GM12872 (cell line): ENCODE measurements at regions not wholly inside any gene's neighbourhood (a gene's known extent, or its start where the extent isn't known, plus 50 kb on each side); places are given as distances from the start of the nearest gene placed in this dataset.

ENCODE experiments used
- CTCF ChIP-seq: IDR thresholded peaks from 3 replicates; pipeline ENCODE4 v1.5.1; 2011; ENCODE audit warnings: low read depth, mild to moderate bottlenecking, low read length, moderate library complexity; ENCODE audit not compliant: insufficient read depth

DNA sequence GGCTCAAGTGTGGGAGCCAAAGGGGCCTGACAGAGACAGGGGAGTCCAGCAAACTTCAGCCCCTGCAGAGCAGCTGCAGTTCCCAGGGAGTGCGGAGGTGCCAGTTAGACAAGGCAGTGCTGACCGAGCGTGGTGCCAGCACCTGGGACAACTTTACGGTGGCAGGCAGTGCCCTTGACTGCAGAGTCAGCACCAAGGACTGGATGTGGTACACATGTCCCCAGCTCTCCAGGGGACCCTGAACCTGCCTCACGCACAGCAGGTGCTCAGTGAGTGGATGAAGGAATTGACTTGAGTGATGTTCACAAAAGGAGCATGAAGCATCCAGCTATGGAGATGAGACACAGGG, 296.5 kb downstream of the SIPA1L2 start:
- TF ChIP-seq CTCF = no peak

- no peak for TF ChIP-seq CTCF
Observed at GRCh38 chr1:232329103-232329813, 300.7 kb downstream of the SIPA1L2 start.

- TF ChIP-seq CTCF = no peak
Observed at GRCh38 chr1:232328486-232329102, 301.3 kb downstream of the SIPA1L2 start.

- no peak for TF ChIP-seq CTCF
Observed at GRCh38 chr1:232327899-232328298, 302.0 kb downstream of the SIPA1L2 start.

- TF ChIP-seq CTCF = no peak
Observed at GRCh38 chr1:232327269-232327668, 302.7 kb downstream of the SIPA1L2 start.

DNA sequence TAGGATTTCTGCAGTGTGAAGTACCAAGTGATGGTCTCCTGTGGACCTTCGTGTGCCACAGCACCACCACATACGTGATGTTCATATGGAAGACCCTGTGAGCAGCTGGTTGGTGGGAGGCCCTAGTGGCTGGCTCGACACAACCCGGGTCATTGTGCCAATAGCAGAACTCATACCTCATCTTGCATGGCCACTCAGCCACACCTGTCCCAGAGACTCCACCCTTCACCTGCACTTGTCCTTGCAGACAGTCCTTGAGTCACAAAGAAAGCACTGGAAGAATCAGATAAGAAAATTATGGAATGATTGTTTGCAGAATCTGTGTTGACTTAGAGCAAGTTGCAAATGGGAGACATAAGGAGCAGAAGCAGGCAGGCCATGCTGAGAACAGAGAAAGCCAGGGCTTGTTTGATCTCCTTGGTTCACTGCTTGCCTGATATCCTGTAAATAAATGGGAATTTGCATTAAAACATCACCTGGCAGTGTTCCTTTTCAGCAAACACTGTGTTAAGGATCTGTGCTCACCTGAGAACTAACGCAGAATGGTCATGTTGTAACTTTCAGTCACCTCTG, 307.7 kb downstream of the SIPA1L2 start:
- TF ChIP-seq CTCF = no peak

GRCh38 chr1:232319518-232320210, 310.3 kb downstream of the SIPA1L2 start:
- TF ChIP-seq CTCF = no peak
